C4-2B (cell line): ENCODE measurements at regions not wholly inside any gene's neighbourhood (a gene's known extent, or its start where the extent isn't known, plus 50 kb on each side); places are given as distances from the start of the nearest gene placed in this dataset.

Experiments used
- CTCF ChIP-seq: fragments of 450-650 bp; conservative IDR thresholded peaks from 2 replicates; pipeline ENCODE4 v1.5.1; 2017; ENCODE audit warnings: mild to moderate bottlenecking
- ZFX ChIP-seq: fragments of 450-650 bp; IDR thresholded peaks from 2 replicates; pipeline ENCODE4 v1.6.1; 2017

- TF ChIP-seq CTCF: no peak
- no peak for TF ChIP-seq ZFX
Measured at GRCh38 chr5:110339399-110339798, 387.1 kb downstream of the TMEM232 start.
